SK-N-SH (cell line): ENCODE measurements at regions not wholly inside any gene's neighbourhood (a gene's known extent, or its start where the extent isn't known, plus 50 kb on each side); places are given as distances from the start of the nearest gene placed in this dataset.

Experiments
- CTCF ChIA-PET: fragments of 300-600, 350-600 bp; formaldehyde crosslinking; extraction: SDS; loops from one replicate; lab custom pipeline; 2021; lab: Yijun Ruan, JAX
- POLR2A ChIA-PET: fragments of 350-600 bp; sonication (Branson Sonifier 250); formaldehyde crosslinking; extraction: SDS; loops from one replicate; lab custom pipeline; 2020; ENCODE audit warnings: antibody characterized with exemption, inconsistent platforms; lab: Yijun Ruan, JAX
- DNase-seq: peaks from one replicate; pipeline ENCODE4 v3.0.0; 2012
- H2AFZ ChIP-seq: fragments of 200-600 bp; sonication (generic); 2 replicates; pipeline ENCODE4 v1.8.1; 2016; ENCODE audit warnings: antibody characterized with exemption, mild to moderate bottlenecking, low read depth
- H3F3A ChIP-seq: fragments of 200-600 bp; sonication (generic); replicated peaks from 2 replicates; pipeline ENCODE3; 2016; ENCODE audit warnings: antibody characterized with exemption, mild to moderate bottlenecking; ENCODE audit not compliant: insufficient read depth
- H3K27ac ChIP-seq, 2 experiments: fragments of 200-500 bp in 1 of 2; fragments of 200-600 bp in 1 of 2; sonication (Bioruptor generic) in 1 of 2; sonication (generic), shearing (Covaris generic) in 1 of 2; 2 replicates each; pipeline versions ENCODE4 v1.5.1 to v1.6.1; 2014 to 2016; ENCODE audit warnings: low read depth in 2 of 2, inconsistent platforms in 1 of 2, low read length in 1 of 2, mild to moderate bottlenecking in 1 of 2, mixed read lengths in 1 of 2
- H3K27me3 ChIP-seq: fragments of 200-600 bp; sonication (generic), shearing (Covaris generic); 2 replicates; pipeline ENCODE4 v1.6.1; 2016; ENCODE audit warnings: mixed run types; ENCODE audit not compliant: insufficient read depth
- H3K36me3 ChIP-seq, 2 experiments: fragments of 200-500 bp in 1 of 2; fragments of 200-600 bp in 1 of 2; sonication (Bioruptor generic) in 1 of 2; sonication (generic) in 1 of 2; replicated peaks in 1 of 2; 2 replicates each; pipeline versions ENCODE3 to v1.5.1; 2014 to 2016; ENCODE audit warnings: low read length in 1 of 2, mild to moderate bottlenecking in 1 of 2; ENCODE audit not compliant: insufficient read depth in 2 of 2, control insufficient read depth in 1 of 2
- H3K4me1 ChIP-seq, 2 experiments: fragments of 200-500 bp in 1 of 2; fragments of 200-600 bp in 1 of 2; sonication (Bioruptor generic) in 1 of 2; sonication (generic), shearing (Covaris generic) in 1 of 2; 2 replicates each; pipeline versions ENCODE4 v1.5.1 to v1.6.1; 2014 to 2016; ENCODE audit warnings: low read depth in 1 of 2, low read length in 1 of 2, mixed run types in 1 of 2; ENCODE audit not compliant: insufficient read depth in 2 of 2, control insufficient read depth in 1 of 2
- H3K4me2 ChIP-seq: fragments of 200-600 bp; sonication (generic), shearing (Covaris generic); 2 replicates; pipeline ENCODE4 v1.6.1; 2017; ENCODE audit warnings: mixed run types
- H3K4me3 ChIP-seq, 2 experiments: fragments of 200-500 bp in 1 of 2; fragments of 200-600 bp in 1 of 2; sonication (Bioruptor generic) in 1 of 2; sonication (generic), shearing (Covaris generic) in 1 of 2; 2 replicates each; pipeline versions ENCODE4 v1.5.1 to v1.8.1; 2014 to 2016; ENCODE audit warnings: low read depth in 2 of 2, inconsistent platforms in 1 of 2, low read length in 1 of 2, mild to moderate bottlenecking in 1 of 2, mixed read lengths in 1 of 2, moderate library complexity in 1 of 2
- H3K79me2 ChIP-seq: fragments of 200-600 bp; sonication (generic); 2 replicates; pipeline ENCODE4 v1.8.1; 2017; ENCODE audit warnings: mild to moderate bottlenecking; ENCODE audit not compliant: insufficient read depth
- H3K9ac ChIP-seq: fragments of 200-600 bp; sonication (generic); 2 replicates; pipeline ENCODE4 v1.6.1; 2017; ENCODE audit warnings: mixed run types
- H3K9me2 ChIP-seq: fragments of 200-600 bp; sonication (generic); 2 replicates; pipeline ENCODE4 v1.6.1; 2017; ENCODE audit warnings: mixed run types
- H3K9me3 ChIP-seq: fragments of 200-600 bp; sonication (generic); 2 replicates; pipeline ENCODE4 v1.6.1; 2017; ENCODE audit warnings: mixed run types, mild to moderate bottlenecking, moderate library complexity
- H4K20me1 ChIP-seq: fragments of 200-600 bp; sonication (generic); 2 replicates; pipeline ENCODE4 v1.6.1; 2017; ENCODE audit warnings: mild to moderate bottlenecking, mixed run types; ENCODE audit not compliant: insufficient read depth
- ELF1 ChIP-seq: IDR thresholded peaks from 2 replicates; pipeline ENCODE4 v1.4.0; 2012
- EP300 ChIP-seq, 2 experiments: IDR thresholded peaks; 2 replicates each; pipeline versions ENCODE4 v1.4.0 to v1.6.1; 2012; ENCODE audit warnings: borderline replicate concordance in 1 of 2, low read depth in 1 of 2, low read length in 1 of 2
- FOSL2 ChIP-seq: IDR thresholded peaks from 2 replicates; pipeline ENCODE4 v1.4.0; 2012; ENCODE audit warnings: low read depth, mild to moderate bottlenecking, moderate library complexity, borderline replicate concordance
- JUND ChIP-seq: IDR thresholded peaks from 2 replicates; pipeline ENCODE4 v1.4.0; 2012
- MEF2A ChIP-seq: IDR thresholded peaks from 2 replicates; pipeline ENCODE4 v1.4.0; 2012; ENCODE audit warnings: low read depth, borderline replicate concordance
- MXI1 ChIP-seq: IDR thresholded peaks from 2 replicates; pipeline ENCODE4 v1.6.1; 2012; ENCODE audit warnings: mild to moderate bottlenecking, low read depth, low read length, improper control_type of control experiment
- NFIC ChIP-seq: IDR thresholded peaks from 2 replicates; pipeline ENCODE4 v1.4.0; 2012; ENCODE audit warnings: borderline replicate concordance
- RFX5 ChIP-seq: IDR thresholded peaks from 2 replicates; pipeline ENCODE4 v1.6.1; 2012; ENCODE audit warnings: mild to moderate bottlenecking, improper control_type of control experiment, low read length
- SIN3A ChIP-seq: IDR thresholded peaks from 2 replicates; pipeline ENCODE4 v1.6.1; 2012; ENCODE audit warnings: low read depth, mild to moderate bottlenecking, low read length, moderate library complexity, borderline replicate concordance
- WGBS: methylation state at CpG from one replicate; pipeline ENCODE4 v1.1.6; 2017; ENCODE audit warnings: low lambda C conversion rate; 5-methylcytosine and 5-hydroxymethylcytosine counted together
- TF ChIP-seq, protein P1 (sequence below): IDR thresholded peaks from 2 replicates; pipeline ENCODE4; 2012
- TF ChIP-seq, protein P2 (sequence below): IDR thresholded peaks from 2 replicates; pipeline ENCODE4 v1.4.0; 2012; ENCODE audit warnings: low read depth
- TF ChIP-seq, protein P3 (sequence below): IDR thresholded peaks from 2 replicates; pipeline ENCODE4 v1.4.0; 2012; ENCODE audit warnings: low read depth, borderline replicate concordance
- TF ChIP-seq, protein P4 (sequence below): IDR thresholded peaks from 2 replicates; pipeline ENCODE4 v1.6.1; 2012; ENCODE audit warnings: mild to moderate bottlenecking, low read depth, low read length, moderate library complexity
- TF ChIP-seq, protein P5 (sequence below): fragments of 150-350 bp; IDR thresholded peaks from 2 replicates; pipeline ENCODE4 v1.6.1; 2017; ENCODE audit warnings: antibody characterized with exemption, low read length, low read depth, borderline replicate concordance
- TF ChIP-seq, protein P6 (sequence below): IDR thresholded peaks from 2 replicates; pipeline ENCODE4 v1.4.0; 2012; ENCODE audit warnings: low read depth, borderline replicate concordance

DNA sequence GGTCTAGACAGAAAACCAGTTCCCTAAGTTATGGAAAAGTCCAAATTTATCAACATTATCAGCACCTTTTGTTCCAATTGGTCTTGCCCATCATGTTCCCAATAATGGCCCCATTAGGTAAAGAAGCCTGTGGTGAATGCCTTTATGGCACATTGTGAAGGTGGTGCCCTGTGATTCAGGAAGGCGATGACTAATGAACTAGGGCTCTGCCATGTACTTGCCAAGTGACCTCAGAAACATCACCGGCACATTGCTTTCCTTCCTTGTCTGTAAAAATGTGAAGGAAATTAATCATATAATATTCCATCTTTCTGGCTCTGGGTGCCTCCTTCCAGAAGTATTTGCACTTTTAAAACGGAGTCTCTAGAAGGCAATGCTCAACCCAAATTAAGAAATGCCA, 132.3 kb downstream of the UNC5CL start:
- TF ChIP-seq MEF2A (no peak), NFIC (0 out of 2 replicates have a peak, but pooled peaks have one; percentile 11), MXI1 (no peak), JUND (no peak), ELF1 (no peak), EP300 (IDR thresholded peaks at IDR 0.05; ENCODE audit: borderline replicate concordance in 1 of 2, low read depth in 1 of 2, low read length in 1 of 2) (no peak), RFX5 (no peak), FOSL2 (peak; percentile 25; the same call in 1 of the 2 replicates)
- TF ChIP-seq, protein P1, sequence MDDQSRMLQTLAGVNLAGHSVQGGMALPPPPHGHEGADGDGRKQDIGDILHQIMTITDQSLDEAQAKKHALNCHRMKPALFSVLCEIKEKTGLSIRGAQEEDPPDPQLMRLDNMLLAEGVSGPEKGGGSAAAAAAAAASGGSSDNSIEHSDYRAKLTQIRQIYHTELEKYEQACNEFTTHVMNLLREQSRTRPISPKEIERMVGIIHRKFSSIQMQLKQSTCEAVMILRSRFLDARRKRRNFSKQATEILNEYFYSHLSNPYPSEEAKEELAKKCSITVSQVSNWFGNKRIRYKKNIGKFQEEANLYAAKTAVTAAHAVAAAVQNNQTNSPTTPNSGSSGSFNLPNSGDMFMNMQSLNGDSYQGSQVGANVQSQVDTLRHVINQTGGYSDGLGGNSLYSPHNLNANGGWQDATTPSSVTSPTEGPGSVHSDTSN, result no peak
- TF ChIP-seq, protein P2, sequence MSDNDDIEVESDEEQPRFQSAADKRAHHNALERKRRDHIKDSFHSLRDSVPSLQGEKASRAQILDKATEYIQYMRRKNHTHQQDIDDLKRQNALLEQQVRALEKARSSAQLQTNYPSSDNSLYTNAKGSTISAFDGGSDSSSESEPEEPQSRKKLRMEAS, result 0 out of 2 replicates have a peak, but pooled peaks have one; percentile 22
- TF ChIP-seq, protein P3, sequence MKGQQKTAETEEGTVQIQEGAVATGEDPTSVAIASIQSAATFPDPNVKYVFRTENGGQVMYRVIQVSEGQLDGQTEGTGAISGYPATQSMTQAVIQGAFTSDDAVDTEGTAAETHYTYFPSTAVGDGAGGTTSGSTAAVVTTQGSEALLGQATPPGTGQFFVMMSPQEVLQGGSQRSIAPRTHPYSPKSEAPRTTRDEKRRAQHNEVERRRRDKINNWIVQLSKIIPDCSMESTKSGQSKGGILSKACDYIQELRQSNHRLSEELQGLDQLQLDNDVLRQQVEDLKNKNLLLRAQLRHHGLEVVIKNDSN, result no peak
- POLR2A ChIA-PET, result no interaction called here
- no peaks in the 10 kb centered on the region for H3K9me3 ChIP-seq
- WGBS, result 30% methylated on average over 3 of the region's 3 CpGs
- no peaks in the 10 kb centered on the region for H3K79me2 ChIP-seq
- peaks cover 3% of the 10 kb centered on the region for H3F3A ChIP-seq
- H3K36me3 ChIP-seq, result no peaks in the 10 kb centered on the region
- peak overlapping the region; percentile 8; the same call in 1 of the 2 replicates for H2AFZ ChIP-seq
- H3K27me3 ChIP-seq, result no peaks in the 10 kb centered on the region
- H3K9ac ChIP-seq, result no peak overlapping the region
- CTCF ChIA-PET, result interaction anchor here (1.1 to 1.5 kb wide), 2 partner anchors 11 to 262 kb away, joined by 3 read pairs; no protein-coding TSS in a partner anchor
- H3K27ac ChIP-seq, result no peak overlapping the region; a peak in 1 of 4 replicates
- DNase-seq, result no peak
- peaks cover 4 to 12% of the 10 kb centered on the region in 2 experiments; a peak in 2 of 4 replicates for H3K4me1 ChIP-seq
- no peaks in the 10 kb centered on the region for H3K9me2 ChIP-seq
- H3K4me3 ChIP-seq, result no peak overlapping the region
- H3K4me2 ChIP-seq, result peak overlapping the region; percentile 45; the same call in 1 of the 2 replicates
- no peaks in the 10 kb centered on the region for H4K20me1 ChIP-seq

DNA sequence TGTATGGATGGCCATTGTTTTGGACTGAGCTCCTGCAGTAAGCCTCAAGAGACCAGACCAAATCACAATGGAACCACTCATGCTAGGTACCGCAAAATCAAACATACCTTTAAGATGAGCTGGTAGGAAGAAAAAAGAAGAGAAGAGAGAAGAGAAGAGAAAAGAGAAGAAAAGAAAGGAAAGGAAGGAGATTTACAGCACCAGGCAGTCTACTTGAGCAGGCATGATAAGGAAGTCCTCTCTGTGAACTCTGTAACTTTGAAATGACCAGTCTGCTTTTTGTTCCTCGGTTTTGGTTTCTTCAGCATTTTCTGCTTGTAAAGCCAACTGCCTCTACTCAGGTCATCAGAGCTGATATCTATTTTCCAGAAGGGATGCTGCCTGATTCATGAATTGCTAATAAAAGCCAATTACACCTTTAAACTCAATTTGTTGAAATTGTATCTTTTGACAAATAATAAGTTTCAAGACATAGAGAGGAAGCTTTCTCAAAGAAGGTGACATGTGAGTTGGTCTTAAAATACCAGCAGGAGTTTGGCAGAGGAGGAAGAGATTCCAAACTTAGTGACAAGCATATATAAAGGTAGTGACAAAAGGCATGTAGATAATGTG, 134.3 kb downstream of the UNC5CL start:
- H3K27ac ChIP-seq, result no peak overlapping the region
- no peak for DNase-seq
- H3K4me3 ChIP-seq, result no peak overlapping the region
- no peak overlapping the region for H3K4me2 ChIP-seq
- POLR2A ChIA-PET, result no interaction called here
- H3K36me3 ChIP-seq, result no peaks in the 10 kb centered on the region
- H4K20me1 ChIP-seq, result no peaks in the 10 kb centered on the region
- no peaks in the 10 kb centered on the region for H3K9me3 ChIP-seq
- H3F3A ChIP-seq, result peaks cover 3% of the 10 kb centered on the region
- WGBS, result 75% methylated on average over 2 of the region's 2 CpGs
- CTCF ChIA-PET, result interaction anchor here (0.9 to 1.2 kb wide), 2 partner anchors 11 to 99 kb away, joined by 3 read pairs; no protein-coding TSS in a partner anchor
- no peaks in the 10 kb centered on the region for H3K79me2 ChIP-seq
- H3K9ac ChIP-seq, result no peak overlapping the region
- H3K4me1 ChIP-seq, result peaks cover 4 to 12% of the 10 kb centered on the region in 2 experiments; a peak in 2 of 4 replicates
- no peak overlapping the region for H2AFZ ChIP-seq
- no peak for TF ChIP-seq RFX5
- no peak for TF ChIP-seq SIN3A
- TF ChIP-seq, protein P4, sequence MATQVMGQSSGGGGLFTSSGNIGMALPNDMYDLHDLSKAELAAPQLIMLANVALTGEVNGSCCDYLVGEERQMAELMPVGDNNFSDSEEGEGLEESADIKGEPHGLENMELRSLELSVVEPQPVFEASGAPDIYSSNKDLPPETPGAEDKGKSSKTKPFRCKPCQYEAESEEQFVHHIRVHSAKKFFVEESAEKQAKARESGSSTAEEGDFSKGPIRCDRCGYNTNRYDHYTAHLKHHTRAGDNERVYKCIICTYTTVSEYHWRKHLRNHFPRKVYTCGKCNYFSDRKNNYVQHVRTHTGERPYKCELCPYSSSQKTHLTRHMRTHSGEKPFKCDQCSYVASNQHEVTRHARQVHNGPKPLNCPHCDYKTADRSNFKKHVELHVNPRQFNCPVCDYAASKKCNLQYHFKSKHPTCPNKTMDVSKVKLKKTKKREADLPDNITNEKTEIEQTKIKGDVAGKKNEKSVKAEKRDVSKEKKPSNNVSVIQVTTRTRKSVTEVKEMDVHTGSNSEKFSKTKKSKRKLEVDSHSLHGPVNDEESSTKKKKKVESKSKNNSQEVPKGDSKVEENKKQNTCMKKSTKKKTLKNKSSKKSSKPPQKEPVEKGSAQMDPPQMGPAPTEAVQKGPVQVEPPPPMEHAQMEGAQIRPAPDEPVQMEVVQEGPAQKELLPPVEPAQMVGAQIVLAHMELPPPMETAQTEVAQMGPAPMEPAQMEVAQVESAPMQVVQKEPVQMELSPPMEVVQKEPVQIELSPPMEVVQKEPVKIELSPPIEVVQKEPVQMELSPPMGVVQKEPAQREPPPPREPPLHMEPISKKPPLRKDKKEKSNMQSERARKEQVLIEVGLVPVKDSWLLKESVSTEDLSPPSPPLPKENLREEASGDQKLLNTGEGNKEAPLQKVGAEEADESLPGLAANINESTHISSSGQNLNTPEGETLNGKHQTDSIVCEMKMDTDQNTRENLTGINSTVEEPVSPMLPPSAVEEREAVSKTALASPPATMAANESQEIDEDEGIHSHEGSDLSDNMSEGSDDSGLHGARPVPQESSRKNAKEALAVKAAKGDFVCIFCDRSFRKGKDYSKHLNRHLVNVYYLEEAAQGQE, result no peak
- TF ChIP-seq, protein P5, sequence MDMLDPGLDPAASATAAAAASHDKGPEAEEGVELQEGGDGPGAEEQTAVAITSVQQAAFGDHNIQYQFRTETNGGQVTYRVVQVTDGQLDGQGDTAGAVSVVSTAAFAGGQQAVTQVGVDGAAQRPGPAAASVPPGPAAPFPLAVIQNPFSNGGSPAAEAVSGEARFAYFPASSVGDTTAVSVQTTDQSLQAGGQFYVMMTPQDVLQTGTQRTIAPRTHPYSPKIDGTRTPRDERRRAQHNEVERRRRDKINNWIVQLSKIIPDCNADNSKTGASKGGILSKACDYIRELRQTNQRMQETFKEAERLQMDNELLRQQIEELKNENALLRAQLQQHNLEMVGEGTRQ, result no peak
- TF ChIP-seq, protein P6, sequence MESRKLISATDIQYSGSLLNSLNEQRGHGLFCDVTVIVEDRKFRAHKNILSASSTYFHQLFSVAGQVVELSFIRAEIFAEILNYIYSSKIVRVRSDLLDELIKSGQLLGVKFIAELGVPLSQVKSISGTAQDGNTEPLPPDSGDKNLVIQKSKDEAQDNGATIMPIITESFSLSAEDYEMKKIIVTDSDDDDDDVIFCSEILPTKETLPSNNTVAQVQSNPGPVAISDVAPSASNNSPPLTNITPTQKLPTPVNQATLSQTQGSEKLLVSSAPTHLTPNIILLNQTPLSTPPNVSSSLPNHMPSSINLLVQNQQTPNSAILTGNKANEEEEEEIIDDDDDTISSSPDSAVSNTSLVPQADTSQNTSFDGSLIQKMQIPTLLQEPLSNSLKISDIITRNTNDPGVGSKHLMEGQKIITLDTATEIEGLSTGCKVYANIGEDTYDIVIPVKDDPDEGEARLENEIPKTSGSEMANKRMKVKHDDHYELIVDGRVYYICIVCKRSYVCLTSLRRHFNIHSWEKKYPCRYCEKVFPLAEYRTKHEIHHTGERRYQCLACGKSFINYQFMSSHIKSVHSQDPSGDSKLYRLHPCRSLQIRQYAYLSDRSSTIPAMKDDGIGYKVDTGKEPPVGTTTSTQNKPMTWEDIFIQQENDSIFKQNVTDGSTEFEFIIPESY, result no peak
- no peaks in the 10 kb centered on the region for H3K27me3 ChIP-seq
- H3K9me2 ChIP-seq, result no peaks in the 10 kb centered on the region
